Hematopoietic multipotent progenitor cell treated with erythropoietin and hydrocortisone succinate and interleukin-3 and kit ligand, for 6 days (in vitro differentiated cells): ENCODE measurements at regions not wholly inside any gene's neighbourhood (a gene's known extent, or its start where the extent isn't known, plus 50 kb on each side); places are given as distances from the start of the nearest gene placed in this dataset.

Experiments
- DNase-seq: peaks from one replicate; pipeline ENCODE4 v3.0.0-alpha.2; 2015

- DNase-seq: no peak
Observed at GRCh38 chr6:62670490-62671223, 384.6 kb upstream of the KHDRBS2 start.

- no peak for DNase-seq
Observed at GRCh38 chr6:62669831-62670230, 383.8 kb upstream of the KHDRBS2 start.

- DNase-seq: peak; percentile 11
Observed at GRCh38 chr6:62652692-62653328, 366.8 kb upstream of the KHDRBS2 start.

- no peak for DNase-seq
Observed at GRCh38 chr6:62645274-62645673, 359.2 kb upstream of the KHDRBS2 start.

- DNase-seq: peak; percentile 4
Observed at GRCh38 chr6:62640749-62641148, 354.7 kb upstream of the KHDRBS2 start.

- no peak for DNase-seq
Observed at GRCh38 chr6:62626661-62627060, 340.6 kb upstream of the KHDRBS2 start.

GRCh38 chr6:62623846-62624532, 338.0 kb upstream of the KHDRBS2 start:
- DNase-seq: no peak

- DNase-seq: no peak
Observed at GRCh38 chr6:62615366-62616015, 329.5 kb upstream of the KHDRBS2 start.

- no peak for DNase-seq
Observed at GRCh38 chr6:62614442-62614841, 328.4 kb upstream of the KHDRBS2 start.

- no peak for DNase-seq
Observed at GRCh38 chr6:62613928-62614327, 327.9 kb upstream of the KHDRBS2 start.

- DNase-seq: no peak
Observed at GRCh38 chr6:62612471-62612870, 326.4 kb upstream of the KHDRBS2 start.

GRCh38 chr6:62570372-62570771, 284.3 kb upstream of the KHDRBS2 start:
- no peak for DNase-seq

- DNase-seq: no peak
Observed at GRCh38 chr6:62541502-62541901, 255.5 kb upstream of the KHDRBS2 start.

- DNase-seq: no peak
Observed at GRCh38 chr6:62530985-62531384, 245.0 kb upstream of the KHDRBS2 start.

GRCh38 chr6:62528894-62529526, 243.0 kb upstream of the KHDRBS2 start:
- DNase-seq: peak; percentile 4

- no peak for DNase-seq
Observed at GRCh38 chr6:62523630-62524029, 237.6 kb upstream of the KHDRBS2 start.

GRCh38 chr6:62519574-62519973, 233.5 kb upstream of the KHDRBS2 start:
- DNase-seq: no peak

- DNase-seq: peak; percentile 14
Observed at GRCh38 chr6:62516291-62517141, 230.5 kb upstream of the KHDRBS2 start.

- DNase-seq: no peak
Observed at GRCh38 chr6:62492192-62492822, 206.3 kb upstream of the KHDRBS2 start.

- DNase-seq: no peak
Observed at GRCh38 chr6:62480544-62480943, 194.5 kb upstream of the KHDRBS2 start.

GRCh38 chr6:62479697-62480220, 193.7 kb upstream of the KHDRBS2 start:
- DNase-seq: no peak
